ENCODE measurements at regions not wholly inside any gene's neighbourhood (a gene's known extent, or its start where the extent isn't known, plus 50 kb on each side); places are given as distances from the start of the nearest gene placed in this dataset.
"Not testable (repeated sequence)": the region's sequence is repeated elsewhere in the genome, so short reads cannot be mapped to it uniquely, and the experiment has no call there.

DNA sequence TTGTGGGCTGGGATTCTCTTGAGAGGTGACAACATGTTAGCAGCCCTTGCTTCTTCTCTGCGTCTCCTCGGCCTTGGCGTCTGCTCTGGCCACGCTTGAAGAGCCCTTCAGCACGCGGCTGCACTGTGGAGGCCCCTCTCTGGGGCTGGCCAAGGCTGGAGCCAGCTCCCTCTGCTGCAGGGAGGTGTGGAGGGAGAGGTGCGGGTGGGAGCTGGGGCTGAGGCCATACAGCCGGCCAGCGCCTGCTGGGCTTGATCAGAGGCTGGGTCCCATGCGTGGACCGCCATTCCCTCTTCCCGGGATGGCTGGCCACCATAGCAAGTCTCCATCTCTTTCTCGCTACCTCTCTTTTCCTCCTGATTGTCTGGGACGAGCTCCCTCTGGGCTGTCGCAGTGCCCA lies 539.0 kb downstream of the PCDH7 start (continued):
- TF ChIP-seq POLR2AphosphoS5 (IDR thresholded peaks at IDR 0.05; ENCODE audit: low read depth, low read length) (no peak), EGR1 (IDR thresholded peaks at IDR 0.05; ENCODE audit: low read depth) (no peak), EZH2phosphoT487 (IDR thresholded peaks at IDR 0.05; ENCODE audit: borderline replicate concordance) (no peak), ZNF274 (IDR thresholded peaks at IDR 0.05; ENCODE audit: low read depth, low read length) (no peak), FOSL1 (IDR thresholded peaks at IDR 0.05; ENCODE audit: low read depth) (no peak)

DNA sequence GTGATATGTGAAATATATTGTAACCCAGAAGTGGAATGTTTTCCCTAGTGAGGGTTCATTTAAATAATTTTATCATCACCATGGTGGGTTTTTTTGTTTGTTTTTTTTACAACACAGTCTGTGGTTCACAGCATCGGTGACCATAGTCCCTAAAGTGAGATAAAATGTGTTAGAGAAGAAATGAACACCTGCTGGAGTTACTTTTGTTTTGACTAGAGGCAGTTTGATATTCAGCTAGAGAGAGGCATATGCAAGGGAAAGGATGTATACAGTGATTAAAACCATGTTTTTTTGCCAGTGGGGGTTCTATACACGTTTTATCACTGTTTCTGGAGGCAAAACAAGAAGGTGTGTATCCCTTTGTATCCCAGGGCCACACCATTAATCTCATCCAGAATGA lies 541.5 kb downstream of the PCDH7 start:
- no peaks in the 10 kb centered on the region for H3K9me3 ChIP-seq (ENCODE audit: control insufficient read depth in 1 of 2, insufficient read depth in 1 of 2, low read depth in 1 of 2, low read length in 2 of 2)
- H3K4me2 ChIP-seq (ENCODE audit: low read length), result no peak overlapping the region
- ChIA-PET POLR2A (no interaction called here), RAD21 (ENCODE audit: low non-redundant PET in 1 of 2, low total read pairs in 2 of 2, uncharacterized antibody in 2 of 2, unreplicated experiment in 2 of 2) (no interaction called here), CTCF (no interaction called here)
- H4K20me1 ChIP-seq (ENCODE audit: insufficient read depth), result no peaks in the 10 kb centered on the region
- no peaks in the 10 kb centered on the region for H3K36me3 ChIP-seq (ENCODE audit: control insufficient read depth in 1 of 2, insufficient read depth in 2 of 2, low read length in 2 of 2)
- H3K79me2 ChIP-seq (ENCODE audit: insufficient read depth, low read length), result no peaks in the 10 kb centered on the region
- no TSS peak for BruUV-seq (replicated peaks)
- no peak overlapping the region for H3K9ac ChIP-seq (ENCODE audit: low read length)
- ATAC-seq, result no peak
- H3K27me3 ChIP-seq (ENCODE audit: insufficient read depth, low read length), result no peaks in the 10 kb centered on the region
- H2AFZ ChIP-seq (ENCODE audit: low read depth, low read length, poor library complexity, severe bottlenecking), result peak overlapping the region; percentile 6
- intact Hi-C loops (cut with micrococcal nuclease), result no loop called here
- no peak for DNase-seq (ENCODE audit: low read depth, low spot score)
- H3K4me1 ChIP-seq (ENCODE audit: control insufficient read depth in 1 of 2, insufficient read depth in 2 of 2, low read length in 2 of 2), result no peaks in the 10 kb centered on the region
- no peak overlapping the region for H3K4me3 ChIP-seq (replicated peaks in 1 of 2; ENCODE audit: low read depth in 1 of 2, low read length in 2 of 2)
- TF ChIP-seq EZH2phosphoT487 (IDR thresholded peaks at IDR 0.05; ENCODE audit: borderline replicate concordance), result no peak
- no peak for TF ChIP-seq CBX3 (IDR thresholded peaks at IDR 0.05; ENCODE audit: low read depth)
- no peak for TF ChIP-seq ELF1 (IDR thresholded peaks at IDR 0.05; ENCODE audit: borderline replicate concordance, low read depth)
- TF ChIP-seq SP1 (IDR thresholded peaks at IDR 0.05; ENCODE audit: low read depth), result no peak
- TF ChIP-seq YY1 (IDR thresholded peaks at IDR 0.05; ENCODE audit: extremely low read depth, insufficient replicate concordance, low read depth, low read length), result no peak
- no peak for TF ChIP-seq CEBPB (IDR thresholded peaks at IDR 0.05; ENCODE audit: low read depth)
- TF ChIP-seq SRF (IDR thresholded peaks at IDR 0.05; ENCODE audit: low read depth), result no peak
- no peak for TF ChIP-seq RAD21 (IDR thresholded peaks at IDR 0.05; ENCODE audit: low read depth)
- TF ChIP-seq, protein P1, sequence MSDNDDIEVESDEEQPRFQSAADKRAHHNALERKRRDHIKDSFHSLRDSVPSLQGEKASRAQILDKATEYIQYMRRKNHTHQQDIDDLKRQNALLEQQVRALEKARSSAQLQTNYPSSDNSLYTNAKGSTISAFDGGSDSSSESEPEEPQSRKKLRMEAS (IDR thresholded peaks at IDR 0.05), result no peak
- TF ChIP-seq EGR1 (IDR thresholded peaks at IDR 0.05; ENCODE audit: low read depth), result no peak
- TF ChIP-seq JUND (IDR thresholded peaks at IDR 0.05), result no peak
- TF ChIP-seq EZH2 (IDR thresholded peaks at IDR 0.05), result no peak
- TF ChIP-seq, protein P2, sequence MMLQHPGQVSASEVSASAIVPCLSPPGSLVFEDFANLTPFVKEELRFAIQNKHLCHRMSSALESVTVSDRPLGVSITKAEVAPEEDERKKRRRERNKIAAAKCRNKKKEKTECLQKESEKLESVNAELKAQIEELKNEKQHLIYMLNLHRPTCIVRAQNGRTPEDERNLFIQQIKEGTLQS (IDR thresholded peaks at IDR 0.05), result no peak
- TF ChIP-seq, protein P3, sequence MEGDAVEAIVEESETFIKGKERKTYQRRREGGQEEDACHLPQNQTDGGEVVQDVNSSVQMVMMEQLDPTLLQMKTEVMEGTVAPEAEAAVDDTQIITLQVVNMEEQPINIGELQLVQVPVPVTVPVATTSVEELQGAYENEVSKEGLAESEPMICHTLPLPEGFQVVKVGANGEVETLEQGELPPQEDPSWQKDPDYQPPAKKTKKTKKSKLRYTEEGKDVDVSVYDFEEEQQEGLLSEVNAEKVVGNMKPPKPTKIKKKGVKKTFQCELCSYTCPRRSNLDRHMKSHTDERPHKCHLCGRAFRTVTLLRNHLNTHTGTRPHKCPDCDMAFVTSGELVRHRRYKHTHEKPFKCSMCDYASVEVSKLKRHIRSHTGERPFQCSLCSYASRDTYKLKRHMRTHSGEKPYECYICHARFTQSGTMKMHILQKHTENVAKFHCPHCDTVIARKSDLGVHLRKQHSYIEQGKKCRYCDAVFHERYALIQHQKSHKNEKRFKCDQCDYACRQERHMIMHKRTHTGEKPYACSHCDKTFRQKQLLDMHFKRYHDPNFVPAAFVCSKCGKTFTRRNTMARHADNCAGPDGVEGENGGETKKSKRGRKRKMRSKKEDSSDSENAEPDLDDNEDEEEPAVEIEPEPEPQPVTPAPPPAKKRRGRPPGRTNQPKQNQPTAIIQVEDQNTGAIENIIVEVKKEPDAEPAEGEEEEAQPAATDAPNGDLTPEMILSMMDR (IDR thresholded peaks at IDR 0.05 in 2 of 3, conservative IDR thresholded peaks at IDR 0.05 in 1 of 3; ENCODE audit: borderline replicate concordance in 1 of 3, insufficient read depth in 1 of 3, low read depth in 2 of 3, low read length in 2 of 3), result no peak
- TF ChIP-seq, protein P4, sequence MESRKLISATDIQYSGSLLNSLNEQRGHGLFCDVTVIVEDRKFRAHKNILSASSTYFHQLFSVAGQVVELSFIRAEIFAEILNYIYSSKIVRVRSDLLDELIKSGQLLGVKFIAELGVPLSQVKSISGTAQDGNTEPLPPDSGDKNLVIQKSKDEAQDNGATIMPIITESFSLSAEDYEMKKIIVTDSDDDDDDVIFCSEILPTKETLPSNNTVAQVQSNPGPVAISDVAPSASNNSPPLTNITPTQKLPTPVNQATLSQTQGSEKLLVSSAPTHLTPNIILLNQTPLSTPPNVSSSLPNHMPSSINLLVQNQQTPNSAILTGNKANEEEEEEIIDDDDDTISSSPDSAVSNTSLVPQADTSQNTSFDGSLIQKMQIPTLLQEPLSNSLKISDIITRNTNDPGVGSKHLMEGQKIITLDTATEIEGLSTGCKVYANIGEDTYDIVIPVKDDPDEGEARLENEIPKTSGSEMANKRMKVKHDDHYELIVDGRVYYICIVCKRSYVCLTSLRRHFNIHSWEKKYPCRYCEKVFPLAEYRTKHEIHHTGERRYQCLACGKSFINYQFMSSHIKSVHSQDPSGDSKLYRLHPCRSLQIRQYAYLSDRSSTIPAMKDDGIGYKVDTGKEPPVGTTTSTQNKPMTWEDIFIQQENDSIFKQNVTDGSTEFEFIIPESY (IDR thresholded peaks at IDR 0.05; ENCODE audit: extremely low read depth, insufficient replicate concordance, low read length), result no peak
- no peak for TF ChIP-seq POLR2AphosphoS5 (IDR thresholded peaks at IDR 0.05; ENCODE audit: low read depth, low read length)
- H3K9me2 ChIP-seq (ENCODE audit: insufficient read depth), result no peaks in the 10 kb centered on the region
- no peak overlapping the region for H3K27ac ChIP-seq (ENCODE audit: low read depth, low read length)

DNA sequence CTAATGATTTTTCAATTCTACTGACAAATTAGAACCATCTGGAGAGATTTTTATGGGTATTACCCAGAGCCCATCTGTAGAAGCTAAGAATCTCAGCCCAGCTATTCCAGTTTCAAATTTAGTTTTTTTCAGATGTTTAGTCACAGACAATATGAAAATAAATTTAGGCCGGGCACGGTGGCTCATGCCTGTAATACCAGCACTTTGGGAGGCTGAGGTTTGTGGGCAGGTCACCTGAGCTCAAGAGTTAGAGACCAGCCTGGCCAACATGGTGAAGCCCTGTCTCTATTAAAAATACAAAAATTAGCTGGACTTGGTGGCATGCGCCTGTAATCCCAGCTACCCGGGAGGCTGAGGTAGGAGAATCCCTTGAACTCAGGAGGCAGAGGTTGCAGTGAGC lies 545.9 kb downstream of the PCDH7 start:
- ATAC-seq; H3K4me2 ChIP-seq (ENCODE audit: low read length); H3K4me3 ChIP-seq (replicated peaks in 1 of 2; ENCODE audit: low read depth in 1 of 2, low read length in 2 of 2); intact Hi-C loops (cut with micrococcal nuclease); H2AFZ ChIP-seq (ENCODE audit: low read depth, low read length, poor library complexity, severe bottlenecking); H3K9me2 ChIP-seq (ENCODE audit: insufficient read depth); H3K27me3 ChIP-seq (ENCODE audit: insufficient read depth, low read length); H3K9ac ChIP-seq (ENCODE audit: low read length); H3K36me3 ChIP-seq (ENCODE audit: control insufficient read depth in 1 of 2, insufficient read depth in 2 of 2, low read length in 2 of 2); BruUV-seq (replicated peaks); CTCF ChIA-PET; RAD21 ChIA-PET (ENCODE audit: low non-redundant PET in 1 of 2, low total read pairs in 2 of 2, uncharacterized antibody in 2 of 2, unreplicated experiment in 2 of 2); DNase-seq (ENCODE audit: low read depth, low spot score); H4K20me1 ChIP-seq (ENCODE audit: insufficient read depth); H3K9me3 ChIP-seq (ENCODE audit: control insufficient read depth in 1 of 2, insufficient read depth in 1 of 2, low read depth in 1 of 2, low read length in 2 of 2); H3K27ac ChIP-seq (ENCODE audit: low read depth, low read length); H3K79me2 ChIP-seq (ENCODE audit: insufficient read depth, low read length); POLR2A ChIA-PET; H3K4me1 ChIP-seq (ENCODE audit: control insufficient read depth in 1 of 2, insufficient read depth in 2 of 2, low read length in 2 of 2): not testable (repeated sequence)

All from HCT116 (cell line).